HG02642 (cell line): ENCODE measurements at regions not wholly inside any gene's neighbourhood (a gene's known extent, or its start where the extent isn't known, plus 50 kb on each side); places are given as distances from the start of the nearest gene placed in this dataset.

Experiments used
- ATAC-seq: cut with Tn5 transposase; IDR thresholded peaks from one replicate; pipeline ENCODE4 v1.9.1; 2021; ENCODE audit warnings: mild to moderate bottlenecking; ENCODE audit not compliant: unreplicated experiment, poor library complexity

- peak; percentile 28 for ATAC-seq
Measured at GRCh38 chr6:7960848-7961247, 50.3 kb upstream of the TXNDC5 start.
